ENCODE measurements at regions not wholly inside any gene's neighbourhood (a gene's known extent, or its start where the extent isn't known, plus 50 kb on each side); places are given as distances from the start of the nearest gene placed in this dataset.
"Not testable (repeated sequence)": the region's sequence is repeated elsewhere in the genome, so short reads cannot be mapped to it uniquely, and the experiment has no call there.

GRCh38 chr10:36450380-36450779, 675.0 kb upstream of the ANKRD30A start:
- DNase-seq (ENCODE audit: low read depth in 2 of 2) = no peak

GRCh38 chr10:36448760-36449691, 676.4 kb upstream of the ANKRD30A start:
- no peak for DNase-seq (ENCODE audit: low read depth in 2 of 2)

GRCh38 chr10:36446881-36447280, 678.5 kb upstream of the ANKRD30A start:
- DNase-seq (ENCODE audit: low read depth in 2 of 2) = no peak

GRCh38 chr10:36443233-36443632, 682.2 kb upstream of the ANKRD30A start:
- no peak for DNase-seq (ENCODE audit: low read depth in 2 of 2)

- DNase-seq (ENCODE audit: low read depth in 2 of 2) = no peak
These were observed 683.8 kb upstream of the ANKRD30A start for GRCh38 chr10:36441557-36441956.

- no peak for DNase-seq (ENCODE audit: low read depth in 2 of 2)
These were observed 684.9 kb upstream of the ANKRD30A start for GRCh38 chr10:36440539-36440938.

- no peak for DNase-seq (ENCODE audit: low read depth in 2 of 2)
These were observed 688.0 kb upstream of the ANKRD30A start for GRCh38 chr10:36437367-36437766.

GRCh38 chr10:36428507-36428906, 696.9 kb upstream of the ANKRD30A start:
- DNase-seq (ENCODE audit: low read depth in 2 of 2) = no peak

GRCh38 chr10:36425131-36425797, 700.1 kb upstream of the ANKRD30A start:
- DNase-seq (ENCODE audit: low read depth in 2 of 2) = no peak

- DNase-seq (ENCODE audit: low read depth in 2 of 2) = no peak
These were observed 700.9 kb upstream of the ANKRD30A start for GRCh38 chr10:36424502-36424901.

- no peak for DNase-seq (ENCODE audit: low read depth in 2 of 2)
These were observed 701.6 kb upstream of the ANKRD30A start for GRCh38 chr10:36423821-36424248.

- no peak for DNase-seq (ENCODE audit: low read depth in 2 of 2)
These were observed 703.4 kb upstream of the ANKRD30A start for GRCh38 chr10:36421992-36422391.

- DNase-seq (ENCODE audit: low read depth in 2 of 2) = no peak
These were observed 708.9 kb upstream of the ANKRD30A start for GRCh38 chr10:36416513-36416912.

- DNase-seq (ENCODE audit: low read depth in 2 of 2) = no peak
These were observed 712.5 kb upstream of the ANKRD30A start for GRCh38 chr10:36412942-36413341.

- DNase-seq (ENCODE audit: low read depth in 2 of 2) = not testable (repeated sequence)
These were observed 725.2 kb upstream of the ANKRD30A start for GRCh38 chr10:36400238-36400637.

- DNase-seq (ENCODE audit: low read depth in 2 of 2) = no peak
These were observed 731.6 kb upstream of the ANKRD30A start for GRCh38 chr10:36393801-36394200.

GRCh38 chr10:36391405-36391804, 734.0 kb upstream of the ANKRD30A start:
- DNase-seq (ENCODE audit: low read depth in 2 of 2) = no peak

- no peak for DNase-seq (ENCODE audit: low read depth in 2 of 2)
These were observed 735.2 kb upstream of the ANKRD30A start for GRCh38 chr10:36390221-36390620.

GRCh38 chr10:36388166-36388565, 737.2 kb upstream of the ANKRD30A start:
- no peak for DNase-seq (ENCODE audit: low read depth in 2 of 2)

GRCh38 chr10:36385693-36386092, 739.7 kb upstream of the ANKRD30A start:
- DNase-seq (ENCODE audit: low read depth in 2 of 2) = no peak

GRCh38 chr10:36383349-36383748, 741.3 kb upstream of the FZD8 start:
- DNase-seq (ENCODE audit: low read depth in 2 of 2) = no peak

GRCh38 chr10:36381748-36382147, 739.7 kb upstream of the FZD8 start:
- no peak for DNase-seq (ENCODE audit: low read depth in 2 of 2)

GRCh38 chr10:36380538-36380937, 738.4 kb upstream of the FZD8 start:
- DNase-seq (ENCODE audit: low read depth in 2 of 2) = no peak

Data from stimulated activated CD4-positive, alpha-beta T cell treated with anti-CD3 and anti-CD28 coated beads, Interleukin-15, amount 100 ng/mL, for 48 hours (primary cell).